ENCODE measurements at regions not wholly inside any gene's neighbourhood (a gene's known extent, or its start where the extent isn't known, plus 50 kb on each side); places are given as distances from the start of the nearest gene placed in this dataset.

DNA sequence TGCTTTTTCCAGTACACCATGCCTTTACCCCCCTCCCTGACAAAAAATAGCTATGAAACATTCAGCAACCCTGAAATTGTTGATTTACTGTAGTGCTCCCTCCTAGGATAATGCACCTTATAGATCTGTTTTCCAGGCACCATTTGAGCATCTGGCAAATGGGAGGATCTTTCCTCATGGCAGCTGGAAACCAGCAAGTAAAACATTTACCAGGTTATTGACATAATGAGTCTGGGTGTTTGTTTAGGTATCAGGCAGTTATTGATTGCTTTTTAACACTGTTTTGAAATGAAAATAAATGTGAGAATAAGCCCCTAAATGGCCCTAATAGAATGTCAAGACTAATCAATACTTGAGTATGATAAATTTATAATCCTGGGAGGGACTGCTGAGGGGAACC, 57.3 kb upstream of the KLF4 start:
- H3K4me1 ChIP-seq, result no peaks in the 10 kb centered on the region
- no peak for ATAC-seq
- DNase-seq, result no peak
- no peaks in the 10 kb centered on the region for H3K36me3 ChIP-seq (ENCODE audit: insufficient read depth in 1 of 2, low read depth in 1 of 2)
- intact Hi-C loops (cut with DNase I), result no loop called here
- H3K27ac ChIP-seq, result no peak overlapping the region
- no peaks in the 10 kb centered on the region for H3K27me3 ChIP-seq (ENCODE audit: insufficient read depth in 3 of 3, low read length in 2 of 3)
- H3K4me3 ChIP-seq, result no peak overlapping the region
- H3K9me3 ChIP-seq, result no peaks in the 10 kb centered on the region
- TF ChIP-seq, protein P1, sequence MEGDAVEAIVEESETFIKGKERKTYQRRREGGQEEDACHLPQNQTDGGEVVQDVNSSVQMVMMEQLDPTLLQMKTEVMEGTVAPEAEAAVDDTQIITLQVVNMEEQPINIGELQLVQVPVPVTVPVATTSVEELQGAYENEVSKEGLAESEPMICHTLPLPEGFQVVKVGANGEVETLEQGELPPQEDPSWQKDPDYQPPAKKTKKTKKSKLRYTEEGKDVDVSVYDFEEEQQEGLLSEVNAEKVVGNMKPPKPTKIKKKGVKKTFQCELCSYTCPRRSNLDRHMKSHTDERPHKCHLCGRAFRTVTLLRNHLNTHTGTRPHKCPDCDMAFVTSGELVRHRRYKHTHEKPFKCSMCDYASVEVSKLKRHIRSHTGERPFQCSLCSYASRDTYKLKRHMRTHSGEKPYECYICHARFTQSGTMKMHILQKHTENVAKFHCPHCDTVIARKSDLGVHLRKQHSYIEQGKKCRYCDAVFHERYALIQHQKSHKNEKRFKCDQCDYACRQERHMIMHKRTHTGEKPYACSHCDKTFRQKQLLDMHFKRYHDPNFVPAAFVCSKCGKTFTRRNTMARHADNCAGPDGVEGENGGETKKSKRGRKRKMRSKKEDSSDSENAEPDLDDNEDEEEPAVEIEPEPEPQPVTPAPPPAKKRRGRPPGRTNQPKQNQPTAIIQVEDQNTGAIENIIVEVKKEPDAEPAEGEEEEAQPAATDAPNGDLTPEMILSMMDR (IDR thresholded peaks at IDR 0.05), result no peak

DNA sequence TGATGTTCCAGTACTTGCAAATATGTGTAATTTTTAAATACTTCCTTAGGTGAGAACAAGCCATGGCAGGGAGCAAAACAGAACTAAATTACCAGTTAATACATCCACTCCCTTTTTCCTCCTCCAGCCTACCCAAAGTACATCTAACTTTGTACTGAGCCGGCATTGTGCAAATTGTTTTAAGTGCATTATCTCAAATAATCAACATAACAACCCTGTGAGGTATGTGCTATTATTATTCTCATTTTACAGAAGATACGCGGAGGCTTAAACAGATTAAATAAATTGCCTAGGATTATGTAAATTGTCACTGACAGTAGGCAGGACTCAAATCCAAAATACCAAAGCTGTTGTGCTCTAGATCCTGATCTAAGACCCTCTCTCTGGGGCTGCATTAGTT, 55.5 kb upstream of the KLF4 start:
- Histone ChIP-seq H3K4me3 (no peak overlapping the region), H3K27ac (no peak overlapping the region), H3K4me1 (no peaks in the 10 kb centered on the region), H3K36me3 (ENCODE audit: insufficient read depth in 1 of 2, low read depth in 1 of 2) (no peaks in the 10 kb centered on the region), H3K27me3 (ENCODE audit: insufficient read depth in 3 of 3, low read length in 2 of 3) (no peaks in the 10 kb centered on the region), H3K9me3 (no peaks in the 10 kb centered on the region)
- TF ChIP-seq, protein P1 (IDR thresholded peaks at IDR 0.05), result no peak
- intact Hi-C loops (cut with DNase I), result no loop called here
- 85 to 87% (median 85%) methylated on average over 3 of the region's 3 CpGs for WGBS, 3 donors
- no peak for DNase-seq
- ATAC-seq, result no peak

DNA sequence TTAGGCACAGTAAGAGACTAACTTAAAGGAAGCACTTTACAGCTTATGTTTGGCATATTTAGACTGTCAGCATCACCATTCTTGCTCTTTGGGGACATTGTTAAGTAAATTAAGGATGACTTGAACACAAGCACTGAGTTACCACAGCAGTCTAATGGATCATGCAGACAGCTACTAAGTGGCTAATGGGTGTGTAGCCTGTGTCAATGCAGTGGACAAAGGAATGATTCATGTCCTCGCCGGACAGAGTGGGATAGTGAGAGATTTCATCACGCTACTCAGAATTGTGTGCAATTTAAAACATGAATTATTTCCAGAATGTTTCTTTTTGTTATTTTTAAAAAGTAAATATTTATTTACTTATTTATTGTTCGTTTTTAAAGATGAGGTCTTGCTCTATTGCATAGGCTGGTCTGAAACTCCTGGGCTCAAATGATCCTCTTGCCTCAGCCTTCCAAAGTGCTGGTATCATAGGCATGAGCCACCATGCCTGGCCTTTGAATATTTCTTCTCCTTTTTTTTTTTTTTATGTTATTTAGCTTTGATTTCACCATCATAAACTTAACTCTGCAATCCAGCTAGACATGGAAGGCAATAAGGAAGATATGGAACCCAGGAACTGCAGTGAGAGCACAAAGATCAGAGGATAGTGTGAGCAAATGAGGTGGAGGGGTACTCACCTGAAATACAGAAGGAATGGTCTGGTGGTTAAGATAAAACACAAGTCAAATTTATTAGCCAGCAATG, 53.0 kb upstream of the KLF4 start:
- Histone ChIP-seq H3K27ac (no peak overlapping the region), H3K36me3 (ENCODE audit: insufficient read depth in 1 of 2, low read depth in 1 of 2) (no peaks in the 10 kb centered on the region), H3K4me3 (no peak overlapping the region), H3K27me3 (ENCODE audit: insufficient read depth in 3 of 3, low read length in 2 of 3) (no peaks in the 10 kb centered on the region), H3K9me3 (no peaks in the 10 kb centered on the region), H3K4me1 (no peaks in the 10 kb centered on the region)
- WGBS, 3 donors, result 83 to 87% (median 84%) methylated on average over 4 of the region's 4 CpGs
- TF ChIP-seq, protein P1 (IDR thresholded peaks at IDR 0.05), result no peak
- no peak for DNase-seq
- intact Hi-C loops (cut with DNase I), result no loop called here
- no peak for ATAC-seq

DNA sequence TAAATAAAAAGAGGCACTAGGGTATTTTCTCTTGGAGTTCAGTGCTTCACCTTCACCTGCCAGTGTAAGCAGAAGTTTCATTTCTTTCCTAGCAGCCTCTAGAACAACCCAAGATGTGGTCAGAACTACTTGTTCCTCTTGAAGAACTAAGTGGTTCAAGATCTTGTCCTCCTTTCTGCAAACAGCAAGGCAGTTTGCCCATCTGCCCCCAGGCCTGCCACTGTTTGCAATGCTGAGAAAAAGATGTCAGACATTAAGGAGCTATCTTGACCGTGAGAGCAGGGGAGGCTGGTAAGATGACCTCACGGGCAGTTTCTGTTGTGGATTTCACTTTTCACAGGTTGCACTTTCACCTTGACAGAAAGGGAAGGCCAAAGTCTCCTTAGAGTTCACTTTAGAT, 52.0 kb upstream of the KLF4 start:
- intact Hi-C loops (cut with DNase I), result no loop called here
- Histone ChIP-seq H3K4me1 (no peaks in the 10 kb centered on the region), H3K36me3 (ENCODE audit: insufficient read depth in 1 of 2, low read depth in 1 of 2) (no peaks in the 10 kb centered on the region), H3K4me3 (no peak overlapping the region), H3K9me3 (no peaks in the 10 kb centered on the region), H3K27ac (no peak overlapping the region), H3K27me3 (ENCODE audit: insufficient read depth in 3 of 3, low read length in 2 of 3) (no peaks in the 10 kb centered on the region)
- WGBS, 3 donors, result 75 to 84% (median 84%) methylated on average over 2 of the region's 2 CpGs
- ATAC-seq (no peak), DNase-seq (no peak)
- TF ChIP-seq, protein P1 (IDR thresholded peaks at IDR 0.05), result no peak

DNA sequence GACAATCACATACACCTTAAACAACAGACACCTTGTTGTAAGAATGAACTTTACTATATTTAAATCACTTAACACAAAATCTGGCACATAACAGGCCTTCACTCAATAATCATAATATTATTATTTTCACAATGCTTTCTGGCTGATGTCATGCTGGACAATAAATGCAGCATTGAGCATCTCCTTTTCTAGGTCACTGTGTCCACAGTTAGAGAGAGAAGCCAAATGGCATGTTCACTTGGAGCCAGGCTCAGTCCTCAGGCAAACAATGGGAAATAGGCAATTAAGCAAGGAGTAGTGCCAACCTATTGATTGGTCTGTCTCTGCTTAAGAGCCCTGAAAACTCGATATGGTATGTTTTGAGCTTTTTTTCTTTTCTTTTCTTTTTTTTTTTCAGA, 50.6 kb upstream of the KLF4 start:
- 54 to 69% (median 60%) methylated on average over 1 of the region's 1 CpG for WGBS, 3 donors
- Histone ChIP-seq H3K27me3 (ENCODE audit: insufficient read depth in 3 of 3, low read length in 2 of 3) (no peaks in the 10 kb centered on the region), H3K27ac (no peak overlapping the region), H3K36me3 (ENCODE audit: insufficient read depth in 1 of 2, low read depth in 1 of 2) (no peaks in the 10 kb centered on the region), H3K9me3 (no peaks in the 10 kb centered on the region), H3K4me3 (no peak overlapping the region), H3K4me1 (no peaks in the 10 kb centered on the region)
- ATAC-seq (peak in 1 of 4 donors; percentile 51), DNase-seq (no peak)
- TF ChIP-seq, protein P1 (IDR thresholded peaks at IDR 0.05), result no peak
- intact Hi-C loops (cut with DNase I), result no loop called here
